ENCODE measurements at regions not wholly inside any gene's neighbourhood (a gene's known extent, or its start where the extent isn't known, plus 50 kb on each side); places are given as distances from the start of the nearest gene placed in this dataset.
A peak's percentile ranks its signal among the peaks of the same experiment; 100 is the strongest.
"Not testable (repeated sequence)": the region's sequence is repeated elsewhere in the genome, so short reads cannot be mapped to it uniquely, and the experiment has no call there.

DNA sequence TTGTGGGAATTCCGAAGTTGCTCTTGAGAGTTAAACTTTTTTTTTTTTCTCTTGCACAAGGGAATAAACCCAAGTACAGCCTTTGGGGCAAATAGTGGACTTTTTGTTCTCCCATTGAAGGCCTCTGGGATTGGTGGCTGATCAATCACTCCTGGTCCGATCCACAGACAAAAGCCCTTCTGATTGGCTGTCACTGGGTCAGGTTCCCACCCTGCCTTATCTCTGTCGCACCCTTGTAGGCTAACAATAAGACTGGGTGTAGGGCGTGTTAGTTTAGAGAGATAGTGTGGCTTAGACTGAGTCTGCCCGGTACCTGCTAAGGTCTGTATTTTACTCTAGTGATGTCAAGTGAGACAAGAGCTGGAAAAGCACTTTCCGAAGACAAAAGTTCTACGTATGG lies 380.8 kb downstream of the NDFIP2 start:
- no peaks in the 10 kb centered on the region for H3K4me1 Mint-ChIP-seq (ENCODE audit: low read depth in 2 of 2)
- no peak overlapping the region for H3K4me3 Mint-ChIP-seq
- no peaks in the 10 kb centered on the region for H3K36me3 Mint-ChIP-seq
- H3K27ac Mint-ChIP-seq = no peak overlapping the region
- ATAC-seq (no peak), DNase-seq (ENCODE audit: low spot score) (no peak)
- no peaks in the 10 kb centered on the region for H3K27me3 Mint-ChIP-seq
- H3K9me3 Mint-ChIP-seq = no peaks in the 10 kb centered on the region

DNA sequence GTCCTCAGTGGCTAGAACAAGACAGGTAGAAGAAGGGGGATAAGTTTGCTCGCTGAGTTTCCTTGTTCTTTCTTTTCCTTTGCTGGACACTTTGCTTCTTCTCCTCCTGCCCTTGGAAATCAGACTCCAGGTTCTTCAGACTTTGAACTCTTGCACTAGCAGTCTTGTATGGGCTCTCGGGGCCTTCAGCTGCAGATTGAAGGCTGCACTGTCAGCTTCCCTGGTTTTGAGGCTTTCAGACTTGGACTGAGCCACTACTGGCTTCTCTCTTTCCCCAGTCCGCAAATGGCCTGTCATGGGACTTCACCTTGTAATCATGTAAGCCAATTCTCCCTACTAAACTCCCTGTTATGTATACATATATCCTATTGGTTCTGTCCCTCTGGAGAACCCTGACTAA lies 379.8 kb downstream of the NDFIP2 start:
- ATAC-seq (no peak), DNase-seq (ENCODE audit: low spot score) (no peak)
- Mint-ChIP-seq H3K4me1 (ENCODE audit: low read depth in 2 of 2) (no peaks in the 10 kb centered on the region), H3K27ac (no peak overlapping the region), H3K4me3 (no peak overlapping the region), H3K36me3 (no peaks in the 10 kb centered on the region), H3K9me3 (no peaks in the 10 kb centered on the region), H3K27me3 (no peaks in the 10 kb centered on the region)

DNA sequence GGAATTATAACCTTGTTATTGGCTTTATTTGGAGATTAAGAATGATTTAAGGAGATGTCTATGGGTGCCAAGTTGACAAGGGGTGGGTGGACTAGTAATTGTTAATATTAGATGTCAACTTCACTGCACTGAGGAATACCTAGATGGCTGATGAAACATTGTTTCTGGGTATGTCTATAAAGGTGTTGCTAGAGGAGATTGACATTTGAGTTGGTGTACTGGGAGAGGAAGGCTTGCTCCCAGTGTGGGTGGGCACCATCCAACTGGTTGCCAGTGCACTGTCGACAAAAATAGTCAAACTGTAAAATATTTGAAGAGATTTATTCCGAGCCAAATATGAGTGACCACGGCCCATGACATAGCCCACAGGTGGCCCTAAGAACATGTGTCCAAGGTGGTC lies 378.8 kb downstream of the NDFIP2 start:
- ATAC-seq = no peak
- Mint-ChIP-seq H3K9me3 (no peaks in the 10 kb centered on the region), H3K4me3 (no peak overlapping the region), H3K27ac (no peak overlapping the region), H3K27me3 (no peaks in the 10 kb centered on the region), H3K4me1 (ENCODE audit: low read depth in 2 of 2) (no peaks in the 10 kb centered on the region), H3K36me3 (no peaks in the 10 kb centered on the region)
- no peak for DNase-seq (ENCODE audit: low spot score)

DNA sequence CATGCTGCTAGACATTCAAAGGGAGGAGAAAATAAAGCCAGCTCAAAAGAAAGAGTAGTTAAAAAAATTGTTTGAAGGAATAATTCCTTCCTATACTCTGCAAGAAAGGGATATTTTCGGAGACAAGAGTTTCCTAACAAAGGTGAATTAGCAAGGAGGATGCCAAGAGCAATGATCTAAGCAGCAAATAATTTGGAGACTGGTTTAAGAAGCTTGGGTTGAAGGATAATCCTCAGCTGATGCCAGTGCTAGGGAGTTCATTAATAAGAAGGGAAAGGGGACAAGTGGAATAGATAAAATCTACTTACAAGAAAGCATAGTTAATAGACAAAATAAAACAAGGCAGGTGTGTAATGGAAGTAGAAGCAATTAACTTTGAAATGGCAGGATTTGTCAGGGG lies 372.3 kb downstream of the NDFIP2 start:
- no peak overlapping the region for H3K27ac Mint-ChIP-seq
- no peak for DNase-seq (ENCODE audit: low spot score)
- H3K36me3 Mint-ChIP-seq = no peaks in the 10 kb centered on the region
- H3K9me3 Mint-ChIP-seq = no peaks in the 10 kb centered on the region
- H3K27me3 Mint-ChIP-seq = peaks cover 0 to 6% of the 10 kb centered on the region in 2 donors
- no peak overlapping the region for H3K4me3 Mint-ChIP-seq
- no peaks in the 10 kb centered on the region for H3K4me1 Mint-ChIP-seq (ENCODE audit: low read depth in 2 of 2)
- ATAC-seq = no peak

DNA sequence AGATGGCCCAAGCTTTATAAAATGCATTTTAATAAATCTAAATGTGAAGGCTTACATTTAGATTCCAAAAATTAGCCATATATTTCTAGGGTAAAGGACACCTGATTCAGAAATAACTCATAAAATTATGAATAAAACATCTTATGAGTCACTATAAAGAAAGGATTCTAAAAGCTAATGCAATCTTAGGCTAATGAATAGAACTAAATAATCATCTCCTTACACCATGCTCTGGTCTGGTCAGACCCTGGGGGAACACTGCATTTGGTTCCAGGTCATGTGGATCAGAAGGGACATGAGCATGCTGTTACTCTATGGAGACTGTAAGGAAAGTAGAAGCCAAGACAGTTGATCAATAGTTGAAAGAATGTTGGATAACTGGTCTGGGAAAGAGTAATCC lies 370.4 kb downstream of the NDFIP2 start:
- DNase-seq (ENCODE audit: low spot score) (no peak), ATAC-seq (no peak)
- no peaks in the 10 kb centered on the region for H3K4me1 Mint-ChIP-seq (ENCODE audit: low read depth in 2 of 2)
- H3K36me3 Mint-ChIP-seq = no peaks in the 10 kb centered on the region
- no peak overlapping the region for H3K27ac Mint-ChIP-seq
- H3K4me3 Mint-ChIP-seq = no peak overlapping the region
- H3K27me3 Mint-ChIP-seq = peaks cover 0 to 6% of the 10 kb centered on the region in 2 donors
- no peaks in the 10 kb centered on the region for H3K9me3 Mint-ChIP-seq

DNA sequence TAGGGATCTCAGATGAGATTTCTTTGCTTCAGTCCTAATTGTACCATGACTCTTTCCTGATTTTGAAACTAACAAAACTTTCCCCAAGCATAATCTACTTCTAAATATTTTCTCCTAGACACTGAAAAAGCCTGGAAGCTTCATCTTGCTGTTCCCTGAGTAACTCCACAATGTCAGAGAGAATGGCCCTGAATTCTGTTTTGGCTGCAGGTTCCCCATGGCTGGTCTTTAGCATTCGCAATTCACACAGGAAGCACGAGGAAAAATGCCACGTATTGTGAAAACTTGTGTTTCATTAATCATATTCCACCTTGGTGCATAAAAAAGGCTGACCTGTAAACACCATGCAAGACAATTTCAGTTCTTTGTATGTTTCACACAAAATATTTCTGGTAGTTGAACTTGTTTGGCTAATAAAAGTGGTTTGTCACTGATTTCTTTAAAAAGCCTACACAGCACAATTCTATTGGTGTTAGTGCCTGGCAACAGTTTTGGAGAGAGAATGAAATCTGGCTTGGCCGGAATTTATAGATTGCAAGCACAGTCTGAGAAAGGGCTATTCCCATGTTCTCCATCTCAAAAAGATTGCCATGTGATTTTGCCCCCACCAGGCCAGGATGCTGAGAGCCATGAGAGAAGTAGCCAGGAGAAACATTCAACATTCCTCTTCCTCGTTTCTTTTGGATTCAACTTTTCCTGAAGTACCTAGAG lies 367.1 kb downstream of the NDFIP2 start:
- DNase-seq (ENCODE audit: low spot score) (no peak), ATAC-seq (no peak)
- Mint-ChIP-seq H3K36me3 (no peaks in the 10 kb centered on the region), H3K27ac (no peak overlapping the region), H3K4me3 (no peak overlapping the region), H3K4me1 (ENCODE audit: low read depth in 2 of 2) (no peaks in the 10 kb centered on the region), H3K27me3 (peaks cover 0 to 3% of the 10 kb centered on the region in 2 donors), H3K9me3 (no peaks in the 10 kb centered on the region)

DNA sequence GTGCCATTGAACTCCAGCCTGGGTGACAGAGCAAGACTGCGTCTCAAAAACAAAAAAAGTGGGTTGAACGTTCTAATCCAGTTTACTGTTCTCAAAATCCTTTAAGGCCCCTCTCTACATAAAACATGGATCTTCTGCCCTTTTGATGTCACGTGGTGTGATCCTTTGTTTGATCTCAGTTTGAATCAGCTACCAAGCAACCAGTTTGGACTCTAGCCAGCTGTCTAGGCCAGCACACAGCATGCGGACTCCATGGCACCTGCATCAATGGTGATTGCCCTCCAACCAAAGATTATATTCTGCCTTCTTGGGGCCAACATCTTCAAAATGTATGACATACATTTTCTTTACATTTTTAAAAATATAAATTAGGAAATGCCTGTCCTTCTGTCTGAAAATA lies 365.4 kb downstream of the NDFIP2 start:
- peaks cover 0 to 3% of the 10 kb centered on the region in 2 donors for H3K27me3 Mint-ChIP-seq
- DNase-seq (ENCODE audit: low spot score) = no peak
- no peak overlapping the region for H3K4me3 Mint-ChIP-seq
- ATAC-seq = no peak
- H3K27ac Mint-ChIP-seq = no peak overlapping the region
- no peaks in the 10 kb centered on the region for H3K9me3 Mint-ChIP-seq
- H3K4me1 Mint-ChIP-seq (ENCODE audit: low read depth in 2 of 2) = no peaks in the 10 kb centered on the region
- no peaks in the 10 kb centered on the region for H3K36me3 Mint-ChIP-seq

DNA sequence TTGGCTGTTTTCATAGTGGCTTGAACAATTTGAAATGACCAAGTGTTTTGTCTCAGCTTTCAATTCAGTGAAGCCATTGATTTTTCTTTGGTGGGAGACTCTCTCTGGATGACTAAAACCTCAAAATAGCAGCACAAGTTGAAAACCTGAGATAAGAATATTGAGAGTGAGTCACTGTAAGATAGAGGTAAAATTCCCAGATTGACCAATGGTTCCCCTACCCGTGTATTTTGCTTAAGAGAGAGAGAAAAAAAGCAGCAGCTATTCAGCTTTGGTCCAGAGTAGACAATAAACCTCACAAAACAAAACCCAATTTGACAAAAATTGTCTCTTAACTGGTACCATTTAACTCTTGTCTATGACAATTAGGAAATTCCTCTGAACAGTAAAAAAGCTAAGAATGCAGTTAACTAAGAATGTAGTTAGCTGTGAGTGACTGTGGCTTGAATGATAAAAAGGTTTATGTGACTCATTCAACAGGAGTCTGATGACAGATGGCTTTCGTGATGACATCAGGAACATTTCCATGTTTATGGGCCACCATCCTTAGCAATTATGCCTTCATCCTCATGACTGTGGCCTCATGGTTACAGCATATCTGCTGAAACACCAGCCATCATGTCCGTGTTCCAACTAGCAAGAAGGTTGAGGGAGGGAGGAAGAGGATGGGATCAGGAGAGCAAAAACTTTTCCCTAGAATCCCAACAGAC lies 356.9 kb downstream of the NDFIP2 start:
- no peaks in the 10 kb centered on the region for H3K27me3 Mint-ChIP-seq
- no peak overlapping the region for H3K27ac Mint-ChIP-seq
- H3K4me3 Mint-ChIP-seq = no peak overlapping the region
- peaks cover 6% of the 10 kb centered on the region for H3K9me3 Mint-ChIP-seq
- no peaks in the 10 kb centered on the region for H3K4me1 Mint-ChIP-seq (ENCODE audit: low read depth in 2 of 2)
- no peaks in the 10 kb centered on the region for H3K36me3 Mint-ChIP-seq
- DNase-seq (ENCODE audit: low spot score) = no peak
- ATAC-seq = no peak

DNA sequence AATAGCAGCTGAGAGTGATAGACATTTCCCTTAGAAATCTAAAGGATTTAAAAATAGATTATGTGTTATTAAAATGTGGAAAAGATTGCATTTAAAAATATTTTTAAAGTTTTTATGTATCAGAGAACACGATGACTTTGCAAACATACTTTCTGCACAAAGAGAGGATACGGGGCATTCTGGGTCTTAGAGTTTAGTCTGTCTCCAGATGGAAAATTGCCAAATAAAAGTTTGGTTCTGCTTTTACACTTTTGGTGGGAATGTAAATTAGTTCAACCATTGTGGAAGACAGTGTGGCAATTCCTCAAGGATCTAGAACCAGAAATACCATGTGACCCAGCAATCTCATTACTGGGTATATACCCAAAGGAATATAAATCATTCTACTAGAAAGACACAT lies 355.2 kb downstream of the NDFIP2 start:
- not testable (repeated sequence) for DNase-seq (ENCODE audit: low spot score); H3K27me3 Mint-ChIP-seq; H3K9me3 Mint-ChIP-seq; H3K4me1 Mint-ChIP-seq (ENCODE audit: low read depth in 2 of 2); H3K27ac Mint-ChIP-seq; H3K36me3 Mint-ChIP-seq; ATAC-seq; H3K4me3 Mint-ChIP-seq

DNA sequence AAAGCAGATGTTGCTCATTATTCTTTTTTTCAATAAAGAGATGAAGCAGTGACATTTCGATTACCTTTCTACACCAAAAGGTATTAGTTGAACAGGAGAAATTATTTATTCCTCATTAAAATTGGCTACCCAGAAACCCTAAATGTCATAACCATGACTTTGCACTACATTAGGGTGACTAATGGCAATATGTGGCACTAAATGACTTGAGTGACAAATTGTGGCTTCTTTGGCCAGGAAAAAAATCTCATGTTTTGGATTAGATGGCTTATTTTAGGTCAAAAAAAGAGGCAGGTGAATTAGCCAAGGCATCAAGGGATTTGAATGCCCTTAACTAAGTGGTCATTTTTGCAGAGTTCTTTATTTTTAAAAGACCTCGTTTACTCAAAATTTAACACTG lies 353.9 kb downstream of the NDFIP2 start:
- Mint-ChIP-seq H3K36me3 (no peaks in the 10 kb centered on the region), H3K4me1 (ENCODE audit: low read depth in 2 of 2) (no peaks in the 10 kb centered on the region), H3K27ac (no peak overlapping the region), H3K9me3 (peaks cover 6% of the 10 kb centered on the region), H3K27me3 (no peaks in the 10 kb centered on the region), H3K4me3 (no peak overlapping the region)
- DNase-seq (ENCODE audit: low spot score) (no peak), ATAC-seq (no peak)

DNA sequence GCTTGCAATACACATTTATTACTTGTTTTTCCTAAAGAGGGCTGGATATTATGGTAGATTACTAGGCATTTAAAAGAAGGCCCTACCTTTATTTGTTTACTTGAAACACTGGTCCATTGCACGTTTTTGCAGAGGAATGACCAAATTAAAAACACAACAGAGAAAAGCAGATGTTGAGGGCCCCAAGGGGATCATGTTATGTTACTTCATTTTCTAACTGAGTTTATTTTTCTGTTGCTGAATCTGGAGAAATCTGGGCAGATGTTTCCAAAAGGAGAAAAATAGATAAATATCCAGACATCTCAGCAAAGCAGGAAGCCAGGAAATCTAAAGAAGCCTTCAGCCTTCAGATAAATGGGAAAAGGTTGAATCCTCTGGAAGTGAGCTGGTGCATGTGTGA lies 353.0 kb downstream of the NDFIP2 start:
- no peak overlapping the region for H3K4me3 Mint-ChIP-seq
- H3K27me3 Mint-ChIP-seq = no peaks in the 10 kb centered on the region
- no peaks in the 10 kb centered on the region for H3K4me1 Mint-ChIP-seq (ENCODE audit: low read depth in 2 of 2)
- ATAC-seq = no peak
- no peak for DNase-seq (ENCODE audit: low spot score)
- H3K27ac Mint-ChIP-seq = no peak overlapping the region
- peaks cover 1% of the 10 kb centered on the region for H3K9me3 Mint-ChIP-seq
- no peaks in the 10 kb centered on the region for H3K36me3 Mint-ChIP-seq

DNA sequence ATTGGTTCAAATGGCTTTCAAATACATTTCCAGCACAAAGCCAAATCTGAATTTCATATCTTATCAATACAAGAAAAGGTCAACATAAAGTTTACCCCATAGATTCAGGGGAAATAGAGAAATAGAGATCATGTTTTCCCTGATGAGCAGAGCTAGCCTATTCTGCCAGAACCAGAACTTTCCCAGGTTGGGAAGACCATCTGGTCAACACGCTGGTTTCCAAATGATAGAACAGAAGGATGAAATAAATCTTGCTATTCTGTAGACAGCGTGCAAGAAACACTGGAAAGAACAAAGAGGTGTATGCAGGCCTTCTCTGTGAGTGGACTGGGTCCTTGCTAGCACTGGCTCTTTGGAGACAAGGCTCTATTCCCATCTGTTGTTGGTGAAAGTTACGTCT lies 350.6 kb downstream of the NDFIP2 start:
- Mint-ChIP-seq H3K27me3 (no peaks in the 10 kb centered on the region), H3K9me3 (no peaks in the 10 kb centered on the region), H3K27ac (no peak overlapping the region), H3K4me1 (ENCODE audit: low read depth in 2 of 2) (no peaks in the 10 kb centered on the region), H3K36me3 (no peaks in the 10 kb centered on the region), H3K4me3 (no peak overlapping the region)
- no peak for ATAC-seq
- DNase-seq (ENCODE audit: low spot score) = no peak

DNA sequence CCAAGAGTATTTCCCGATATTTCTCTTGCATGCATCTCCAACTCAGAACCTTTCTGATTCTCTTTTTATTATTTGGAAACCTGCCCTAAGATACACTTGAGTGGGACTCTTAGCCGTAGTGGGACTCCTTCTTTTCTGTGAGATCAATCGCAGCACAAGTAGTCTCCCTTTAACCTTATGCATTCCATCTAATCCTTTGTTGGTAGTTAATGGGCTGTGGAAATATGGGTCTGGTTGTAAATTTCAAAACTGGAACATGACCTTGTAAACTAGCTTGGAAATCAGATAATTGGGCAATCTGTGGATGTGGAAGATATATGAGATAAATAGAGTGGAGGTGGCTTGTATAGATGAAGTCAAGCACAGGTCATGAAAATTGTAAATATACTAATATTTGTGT lies 350.0 kb downstream of the NDFIP2 start:
- no peak overlapping the region for H3K4me3 Mint-ChIP-seq
- H3K27me3 Mint-ChIP-seq = no peaks in the 10 kb centered on the region
- no peaks in the 10 kb centered on the region for H3K9me3 Mint-ChIP-seq
- no peak for ATAC-seq
- no peaks in the 10 kb centered on the region for H3K4me1 Mint-ChIP-seq (ENCODE audit: low read depth in 2 of 2)
- H3K36me3 Mint-ChIP-seq = no peaks in the 10 kb centered on the region
- H3K27ac Mint-ChIP-seq = no peak overlapping the region
- no peak for DNase-seq (ENCODE audit: low spot score)

DNA sequence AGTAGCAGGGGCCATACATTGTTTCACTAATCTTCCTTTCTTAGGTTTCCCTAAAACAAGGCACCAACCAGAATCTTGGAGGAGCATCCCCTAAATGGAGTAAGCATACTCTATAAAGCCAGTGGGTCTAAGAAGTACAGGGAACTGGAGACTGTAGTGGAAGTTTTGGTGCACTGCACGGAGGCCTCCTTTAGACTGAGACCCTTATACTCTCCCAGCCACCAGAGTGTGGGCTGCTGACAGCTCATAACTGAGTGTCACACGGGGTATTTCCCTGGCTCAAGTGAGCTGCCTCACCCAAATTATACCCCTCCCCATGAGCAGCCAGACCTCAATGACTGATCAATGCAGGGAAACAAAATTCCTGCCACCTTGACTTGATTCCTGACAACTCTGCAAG lies 349.5 kb downstream of the NDFIP2 start:
- no peaks in the 10 kb centered on the region for H3K4me1 Mint-ChIP-seq (ENCODE audit: low read depth in 2 of 2)
- no peaks in the 10 kb centered on the region for H3K27me3 Mint-ChIP-seq
- ATAC-seq (peak in 1 of 2 donors; percentile 45), DNase-seq (ENCODE audit: low spot score) (no peak)
- no peaks in the 10 kb centered on the region for H3K36me3 Mint-ChIP-seq
- no peaks in the 10 kb centered on the region for H3K9me3 Mint-ChIP-seq
- no peak overlapping the region for H3K4me3 Mint-ChIP-seq
- H3K27ac Mint-ChIP-seq = no peak overlapping the region

DNA sequence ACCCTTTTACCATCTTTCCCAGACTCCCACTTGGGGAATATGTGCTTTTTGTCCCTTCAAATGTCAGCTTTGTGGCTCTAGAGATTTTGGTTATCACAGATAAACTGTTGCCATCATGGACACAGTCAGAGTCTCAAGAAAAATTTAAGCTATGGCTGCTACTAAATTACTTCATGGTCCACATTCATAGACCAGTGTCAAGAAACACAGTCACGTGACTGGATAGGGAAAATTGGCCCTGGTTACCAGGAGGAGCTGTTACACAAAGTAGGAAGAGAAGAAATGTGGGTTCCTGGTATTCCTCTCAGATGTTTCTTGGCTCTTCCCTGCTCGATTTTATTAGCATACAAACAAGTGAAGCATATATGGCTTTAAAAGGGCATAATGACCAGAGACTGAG lies 348.9 kb downstream of the NDFIP2 start:
- Mint-ChIP-seq H3K27ac (no peak overlapping the region), H3K36me3 (no peaks in the 10 kb centered on the region)
- no peak for ATAC-seq

More for the DNA sequence above, 348.9 kb downstream of the NDFIP2 start:
- Mint-ChIP-seq H3K4me1 (ENCODE audit: low read depth in 2 of 2) (no peaks in the 10 kb centered on the region), H3K4me3 (no peak overlapping the region), H3K27me3 (no peaks in the 10 kb centered on the region), H3K9me3 (no peaks in the 10 kb centered on the region)
- no peak for DNase-seq (ENCODE audit: low spot score)

Measured in natural killer cell treated with Interleukin-12 subunit alpha and Interleukin-12 subunit beta and Interleukin-15 and Interleukin-18, amount 100 ng/mL, for 72 hours (primary cell).